G401.6 (cell line): ENCODE measurements at regions not wholly inside any gene's neighbourhood (a gene's known extent, or its start where the extent isn't known, plus 50 kb on each side); places are given as distances from the start of the nearest gene placed in this dataset.
"Not testable (repeated sequence)": the region's sequence is repeated elsewhere in the genome, so short reads cannot be mapped to it uniquely, and the experiment has no call there.

Source experiments
- FAIRE-seq: peaks from 2 replicates; lab custom pipeline; 2012; peaks lifted over from hg19 to GRCh38; lab: Jason Lieb, UNC

GRCh38 chr3:3333571-3333970 lies 154.1 kb upstream of the CRBN start:
- no peak for FAIRE-seq

- no peak for FAIRE-seq
Observed at GRCh38 chr3:3316521-3316920, 137.0 kb upstream of the CRBN start.

GRCh38 chr3:3315846-3316245 lies 136.4 kb upstream of the CRBN start:
- no peak for FAIRE-seq

- FAIRE-seq, result no peak
Observed at GRCh38 chr3:3309887-3310286, 130.4 kb upstream of the CRBN start.

GRCh38 chr3:3308809-3309208 lies 129.3 kb upstream of the CRBN start:
- no peak for FAIRE-seq

- no peak for FAIRE-seq
Observed at GRCh38 chr3:3307491-3307890, 128.0 kb upstream of the CRBN start.

- no peak for FAIRE-seq
Observed at GRCh38 chr3:3305841-3306240, 126.3 kb upstream of the CRBN start.

- no peak for FAIRE-seq
Observed at GRCh38 chr3:3305084-3305483, 125.6 kb upstream of the CRBN start.

- no peak for FAIRE-seq
Observed at GRCh38 chr3:3303636-3304035, 124.1 kb upstream of the CRBN start.

GRCh38 chr3:3302964-3303363 lies 123.5 kb upstream of the CRBN start:
- FAIRE-seq, result no peak

GRCh38 chr3:3301476-3301875 lies 122.0 kb upstream of the CRBN start:
- FAIRE-seq, result no peak

GRCh38 chr3:3296979-3297381 lies 117.5 kb upstream of the CRBN start:
- no peak for FAIRE-seq

GRCh38 chr3:3295586-3295985 lies 116.1 kb upstream of the CRBN start:
- FAIRE-seq, result no peak

- not testable (repeated sequence) for FAIRE-seq
Observed at GRCh38 chr3:3291756-3292283, 112.3 kb upstream of the CRBN start.

- no peak for FAIRE-seq
Observed at GRCh38 chr3:3288255-3288654, 108.8 kb upstream of the CRBN start.

GRCh38 chr3:3286014-3286413 lies 106.5 kb upstream of the CRBN start:
- FAIRE-seq, result no peak

GRCh38 chr3:3281024-3281423 lies 101.5 kb upstream of the CRBN start:
- no peak for FAIRE-seq

- FAIRE-seq, result no peak
Observed at GRCh38 chr3:3280396-3280795, 100.9 kb upstream of the CRBN start.

- no peak for FAIRE-seq
Observed at GRCh38 chr3:3278073-3278472, 98.6 kb upstream of the CRBN start.

GRCh38 chr3:3276630-3277029 lies 97.1 kb upstream of the CRBN start:
- FAIRE-seq, result no peak

GRCh38 chr3:3264796-3265195 lies 85.3 kb upstream of the CRBN start:
- FAIRE-seq, result no peak

- FAIRE-seq, result no peak
Observed at GRCh38 chr3:3260870-3261269, 81.4 kb upstream of the CRBN start.

- FAIRE-seq, result no peak
Observed at GRCh38 chr3:3259181-3259580, 79.7 kb upstream of the CRBN start.

- FAIRE-seq, result no peak
Observed at GRCh38 chr3:3258281-3258680, 78.8 kb upstream of the CRBN start.

- no peak for FAIRE-seq
Observed at GRCh38 chr3:3241596-3241995, 62.1 kb upstream of the CRBN start.
